ENCODE measurements at regions not wholly inside any gene's neighbourhood (a gene's known extent, or its start where the extent isn't known, plus 50 kb on each side); places are given as distances from the start of the nearest gene placed in this dataset.

GRCh38 chr20:23142162-23143050 lies 56.3 kb upstream of the CD93 start (continued):
- TF ChIP-seq JUND (IDR thresholded peaks at IDR 0.05; ENCODE audit: low read depth, low read length) (no peak), SPI1 (IDR thresholded peaks at IDR 0.05; ENCODE audit: borderline replicate concordance, insufficient read depth, low read depth, low read length) (peak; percentile 59), NBN (IDR thresholded peaks at IDR 0.05) (0 out of 2 replicates have a peak, but pooled peaks have one; percentile 33), IRF4 (IDR thresholded peaks at IDR 0.05; ENCODE audit: low read depth, low read length) (peak; percentile 90), NR2C1 (IDR thresholded peaks at IDR 0.05) (no peak), ESRRA (IDR thresholded peaks at IDR 0.05; ENCODE audit: low read length) (no peak), SMARCA5 (IDR thresholded peaks at IDR 0.05) (no peak), SRF (IDR thresholded peaks at IDR 0.05; ENCODE audit: low read depth in 2 of 2, low read length in 2 of 2) (peak in 1 of 2 experiments; percentile 59; a peak in 2 of 4 replicates), SUPT20H (IDR thresholded peaks at IDR 0.05; ENCODE audit: borderline replicate concordance, control insufficient read depth, low read depth, low read length) (no peak), ELK1 (IDR thresholded peaks at IDR 0.05; ENCODE audit: low read depth, low read length) (no peak), ZNF207 (IDR thresholded peaks at IDR 0.05; ENCODE audit: borderline replicate concordance) (no peak), ZBTB40 (IDR thresholded peaks at IDR 0.05; ENCODE audit: borderline replicate concordance) (no peak), ZBTB11 (CRISPR knock-in tag; IDR thresholded peaks at IDR 0.05) (no peak), E2F8 (IDR thresholded peaks at IDR 0.05; ENCODE audit: low read depth, partially characterized antibody) (no peak), PAX5 (IDR thresholded peaks at IDR 0.05; ENCODE audit: borderline replicate concordance, low read depth, low read length) (no peak), RB1 (IDR thresholded peaks at IDR 0.05; ENCODE audit: borderline replicate concordance) (no peak), FOXM1 (IDR thresholded peaks at IDR 0.05; ENCODE audit: low read depth, low read length) (peak; percentile 66; the same call in 1 of the 2 replicates), NFYB (IDR thresholded peaks at IDR 0.05; ENCODE audit: insufficient read depth, low read depth, low read length) (no peak)

All from GM12878 (cell line).